ENCODE measurements at regions not wholly inside any gene's neighbourhood (a gene's known extent, or its start where the extent isn't known, plus 50 kb on each side); places are given as distances from the start of the nearest gene placed in this dataset.

GRCh38 chr7:155925682-155926081 is 113.4 kb upstream of the SHH start:
- TF ChIP-seq POLR2A (IDR thresholded peaks at IDR 0.05; ENCODE audit: low read depth, low read length), result no peak
- no peak for TF ChIP-seq POLR2AphosphoS5 (IDR thresholded peaks at IDR 0.05; ENCODE audit: low read depth, low read length)

Data from GM12892 (cell line).